ENCODE measurements at regions not wholly inside any gene's neighbourhood (a gene's known extent, or its start where the extent isn't known, plus 50 kb on each side); places are given as distances from the start of the nearest gene placed in this dataset.

DNA sequence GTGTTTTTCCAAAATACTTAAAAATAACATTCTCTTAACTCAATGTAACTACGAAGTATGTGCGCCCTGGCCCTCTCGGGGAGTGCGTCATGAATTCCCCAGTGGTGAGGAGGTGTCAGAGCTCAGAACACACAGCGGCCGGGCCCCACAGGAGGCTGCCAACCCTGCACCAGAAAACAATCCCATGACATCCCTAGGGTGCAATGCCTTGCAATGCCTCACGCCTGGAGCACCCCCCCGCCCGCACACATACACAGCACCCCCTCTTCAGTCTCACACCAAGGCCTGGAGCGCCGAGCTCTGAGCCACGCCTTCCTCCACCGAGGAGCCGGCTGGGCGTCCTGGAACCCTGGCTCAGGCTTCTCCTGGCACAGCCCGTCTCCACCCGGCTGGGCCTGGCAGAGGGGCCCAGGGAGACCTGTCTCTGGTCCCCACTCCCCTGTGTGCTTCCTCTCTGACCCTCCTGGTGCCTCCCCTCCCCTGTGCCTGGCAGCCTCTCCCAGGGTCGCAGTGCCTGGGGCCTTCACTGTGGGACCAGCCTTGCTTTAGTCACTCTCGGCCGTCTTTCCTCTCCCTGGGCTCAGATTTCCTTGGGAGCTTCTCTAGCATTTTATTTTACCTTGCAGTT, 108.2 kb upstream of the ADRA2C start:
- TF ChIP-seq, protein P1, sequence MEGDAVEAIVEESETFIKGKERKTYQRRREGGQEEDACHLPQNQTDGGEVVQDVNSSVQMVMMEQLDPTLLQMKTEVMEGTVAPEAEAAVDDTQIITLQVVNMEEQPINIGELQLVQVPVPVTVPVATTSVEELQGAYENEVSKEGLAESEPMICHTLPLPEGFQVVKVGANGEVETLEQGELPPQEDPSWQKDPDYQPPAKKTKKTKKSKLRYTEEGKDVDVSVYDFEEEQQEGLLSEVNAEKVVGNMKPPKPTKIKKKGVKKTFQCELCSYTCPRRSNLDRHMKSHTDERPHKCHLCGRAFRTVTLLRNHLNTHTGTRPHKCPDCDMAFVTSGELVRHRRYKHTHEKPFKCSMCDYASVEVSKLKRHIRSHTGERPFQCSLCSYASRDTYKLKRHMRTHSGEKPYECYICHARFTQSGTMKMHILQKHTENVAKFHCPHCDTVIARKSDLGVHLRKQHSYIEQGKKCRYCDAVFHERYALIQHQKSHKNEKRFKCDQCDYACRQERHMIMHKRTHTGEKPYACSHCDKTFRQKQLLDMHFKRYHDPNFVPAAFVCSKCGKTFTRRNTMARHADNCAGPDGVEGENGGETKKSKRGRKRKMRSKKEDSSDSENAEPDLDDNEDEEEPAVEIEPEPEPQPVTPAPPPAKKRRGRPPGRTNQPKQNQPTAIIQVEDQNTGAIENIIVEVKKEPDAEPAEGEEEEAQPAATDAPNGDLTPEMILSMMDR (conservative IDR thresholded peaks at IDR 0.05; ENCODE audit: control insufficient read depth, insufficient read depth, low read depth, low read length) = no peak
- H3K4me3 ChIP-seq (ENCODE audit: control insufficient read depth, low read depth, low read length) = no peak overlapping the region
- peak; percentile 72 for DNase-seq (ENCODE audit: low read depth)

DNA sequence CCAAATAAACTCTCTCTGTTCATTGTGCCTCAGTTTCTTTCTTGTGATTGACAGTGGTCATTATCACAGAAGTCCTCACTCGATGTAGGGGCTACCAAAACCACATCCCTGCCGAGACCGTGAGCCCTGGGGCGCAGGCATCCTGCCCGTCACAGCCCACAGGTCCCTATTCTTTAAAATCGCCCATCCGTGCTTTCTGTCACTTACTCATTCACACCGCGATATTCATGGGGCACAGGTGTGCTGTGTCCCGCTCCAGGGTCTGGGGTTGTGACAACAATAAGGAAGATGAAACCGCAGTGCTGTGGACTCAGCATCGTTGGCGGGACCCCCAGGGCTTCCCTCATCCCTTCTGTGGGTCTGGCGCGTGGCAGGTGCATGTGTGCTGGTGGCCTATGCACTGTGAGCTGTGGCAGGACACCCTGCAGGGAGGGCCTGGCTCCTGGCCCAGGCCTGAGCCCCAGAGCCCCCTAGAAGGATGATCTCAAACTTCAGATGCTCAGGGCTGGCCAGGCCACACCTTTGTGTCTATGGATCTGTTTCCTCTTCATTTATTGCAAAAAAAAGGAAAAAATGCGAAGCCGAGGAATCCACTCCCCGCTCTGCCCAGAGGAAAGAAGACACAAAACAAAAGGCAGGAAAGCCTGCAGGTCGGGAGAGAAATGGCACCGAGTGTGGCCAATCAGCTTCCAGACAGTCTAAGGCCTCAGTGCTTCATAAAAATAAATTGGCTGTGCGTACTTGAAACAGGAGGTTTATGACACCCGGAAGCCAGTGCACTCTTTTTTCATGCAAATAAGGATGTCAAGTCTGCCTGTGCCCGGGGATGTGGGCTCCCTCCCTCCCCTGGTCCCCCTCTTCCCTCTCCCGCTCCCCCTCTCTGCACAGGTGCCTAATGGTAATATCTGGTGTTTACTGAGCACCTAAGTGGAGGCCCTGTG, 109.5 kb upstream of the ADRA2C start:
- TF ChIP-seq, protein P1 (conservative IDR thresholded peaks at IDR 0.05; ENCODE audit: control insufficient read depth, insufficient read depth, low read depth, low read length) = no peak
- no peak for DNase-seq (ENCODE audit: low read depth)
- no peak overlapping the region for H3K4me3 ChIP-seq (ENCODE audit: control insufficient read depth, low read depth, low read length)

DNA sequence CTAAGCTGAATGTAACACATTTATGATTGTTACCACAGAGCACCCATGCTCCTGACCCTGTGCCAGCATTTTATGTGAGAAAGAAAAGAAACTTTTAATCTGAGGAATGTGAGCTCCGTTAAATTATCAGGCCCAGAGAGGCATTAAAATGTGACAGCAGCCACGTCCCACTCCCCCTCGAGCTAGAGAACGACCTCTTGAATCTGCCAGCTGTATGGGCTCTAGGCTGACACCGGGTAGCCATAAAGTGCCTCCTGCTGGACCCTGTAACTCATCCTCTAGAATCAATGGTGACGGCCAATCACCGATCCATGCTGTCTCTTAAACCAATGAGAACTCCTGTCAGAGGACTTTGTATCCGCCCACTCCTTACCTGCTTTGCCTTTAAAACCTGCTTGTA, 110.2 kb upstream of the ADRA2C start:
- DNase-seq (ENCODE audit: low read depth) = no peak
- TF ChIP-seq, protein P1 (conservative IDR thresholded peaks at IDR 0.05; ENCODE audit: control insufficient read depth, insufficient read depth, low read depth, low read length) = no peak
- H3K4me3 ChIP-seq (ENCODE audit: control insufficient read depth, low read depth, low read length) = no peak overlapping the region

DNA sequence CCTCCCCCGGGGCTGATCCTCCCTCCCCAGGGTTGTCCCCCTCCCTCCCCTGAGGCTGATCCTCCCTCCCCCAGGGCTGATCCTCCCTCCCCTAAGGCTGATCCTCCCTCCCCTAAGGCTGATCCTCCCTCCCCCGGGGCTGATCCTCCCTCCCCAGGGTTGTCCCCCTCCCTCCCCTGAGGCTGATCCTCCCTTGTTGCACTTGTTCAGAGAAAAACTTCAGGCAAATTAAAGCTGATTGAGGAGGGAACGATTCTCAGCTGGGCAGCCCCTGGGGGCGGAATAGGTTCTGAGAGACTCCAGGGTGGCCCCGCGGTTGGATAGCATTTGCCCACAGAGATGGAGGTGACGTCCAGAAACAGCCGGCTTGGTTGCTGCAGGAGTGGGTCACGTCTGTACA, 110.7 kb upstream of the ADRA2C start:
- no peak overlapping the region for H3K4me3 ChIP-seq (ENCODE audit: control insufficient read depth, low read depth, low read length)
- TF ChIP-seq, protein P1 (conservative IDR thresholded peaks at IDR 0.05; ENCODE audit: control insufficient read depth, insufficient read depth, low read depth, low read length) = no peak
- no peak for DNase-seq (ENCODE audit: low read depth)

DNA sequence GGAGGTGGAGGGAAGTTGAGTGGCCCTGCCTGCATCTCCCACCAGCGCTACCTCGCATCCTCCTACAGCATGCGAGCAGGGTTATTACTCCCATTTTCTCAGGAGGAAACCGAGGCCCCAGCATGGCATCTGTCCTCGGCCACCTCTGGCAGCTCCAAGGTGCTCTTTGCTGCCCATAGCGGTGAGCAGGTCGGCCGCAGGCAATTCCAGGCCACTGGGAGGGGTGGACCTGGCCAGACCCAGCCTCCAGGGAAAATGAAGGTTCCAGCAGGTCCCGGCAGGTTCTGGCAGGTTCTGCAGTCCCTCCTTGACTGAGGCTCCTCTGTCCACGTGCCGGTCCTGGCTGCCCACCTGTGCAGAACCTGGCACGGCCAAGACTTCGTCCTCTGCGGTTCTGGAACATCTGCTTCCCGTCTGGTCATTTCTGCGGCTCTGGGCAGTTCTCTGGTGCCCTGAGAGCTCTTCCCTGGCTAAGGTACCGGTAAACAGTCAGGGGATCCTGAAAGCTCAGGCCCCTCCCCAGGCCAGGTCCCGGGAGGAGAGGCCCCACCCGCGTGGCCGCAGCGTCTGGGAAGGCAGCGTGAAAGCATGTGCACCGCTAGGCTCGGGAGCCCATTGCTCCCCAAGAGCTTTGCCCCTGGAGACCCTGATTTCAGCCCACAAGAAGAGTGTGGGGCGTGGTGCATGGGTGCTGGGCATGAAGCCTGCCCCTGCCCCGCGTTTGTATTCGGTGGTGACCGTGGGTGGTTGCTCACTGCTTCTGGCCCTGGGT, 112.0 kb upstream of the ADRA2C start:
- no peak for DNase-seq (ENCODE audit: low read depth)
- TF ChIP-seq, protein P1 (conservative IDR thresholded peaks at IDR 0.05; ENCODE audit: control insufficient read depth, insufficient read depth, low read depth, low read length) = no peak
- no peak overlapping the region for H3K4me3 ChIP-seq (ENCODE audit: control insufficient read depth, low read depth, low read length)

DNA sequence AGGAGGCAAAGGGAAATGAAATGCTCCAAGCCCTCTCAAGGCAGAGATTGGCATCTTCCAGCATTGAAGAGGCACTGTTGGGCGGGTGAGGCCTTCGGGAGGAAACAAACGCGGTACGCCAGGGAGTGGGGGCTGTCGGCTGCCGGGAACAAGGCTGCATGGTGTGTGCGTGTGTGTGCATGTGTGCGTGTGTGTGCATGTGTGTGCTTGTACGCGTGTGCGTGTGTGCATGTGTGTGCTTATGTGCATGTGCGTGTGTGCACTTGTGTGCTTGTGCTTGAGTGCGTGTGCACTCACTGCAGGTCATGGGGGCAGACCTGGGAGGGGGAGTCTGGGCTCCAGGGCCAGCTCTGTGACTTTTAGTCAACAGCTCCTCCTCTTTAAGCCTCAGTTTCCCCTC, 113.6 kb upstream of the ADRA2C start:
- TF ChIP-seq, protein P1 (conservative IDR thresholded peaks at IDR 0.05; ENCODE audit: control insufficient read depth, insufficient read depth, low read depth, low read length) = no peak
- DNase-seq (ENCODE audit: low read depth) = no peak
- no peak overlapping the region for H3K4me3 ChIP-seq (ENCODE audit: control insufficient read depth, low read depth, low read length)

All from fibroblast of mammary gland (primary cell).